ENCODE measurements at regions not wholly inside any gene's neighbourhood (a gene's known extent, or its start where the extent isn't known, plus 50 kb on each side); places are given as distances from the start of the nearest gene placed in this dataset.
"Not testable (repeated sequence)": the region's sequence is repeated elsewhere in the genome, so short reads cannot be mapped to it uniquely, and the experiment has no call there.

DNA sequence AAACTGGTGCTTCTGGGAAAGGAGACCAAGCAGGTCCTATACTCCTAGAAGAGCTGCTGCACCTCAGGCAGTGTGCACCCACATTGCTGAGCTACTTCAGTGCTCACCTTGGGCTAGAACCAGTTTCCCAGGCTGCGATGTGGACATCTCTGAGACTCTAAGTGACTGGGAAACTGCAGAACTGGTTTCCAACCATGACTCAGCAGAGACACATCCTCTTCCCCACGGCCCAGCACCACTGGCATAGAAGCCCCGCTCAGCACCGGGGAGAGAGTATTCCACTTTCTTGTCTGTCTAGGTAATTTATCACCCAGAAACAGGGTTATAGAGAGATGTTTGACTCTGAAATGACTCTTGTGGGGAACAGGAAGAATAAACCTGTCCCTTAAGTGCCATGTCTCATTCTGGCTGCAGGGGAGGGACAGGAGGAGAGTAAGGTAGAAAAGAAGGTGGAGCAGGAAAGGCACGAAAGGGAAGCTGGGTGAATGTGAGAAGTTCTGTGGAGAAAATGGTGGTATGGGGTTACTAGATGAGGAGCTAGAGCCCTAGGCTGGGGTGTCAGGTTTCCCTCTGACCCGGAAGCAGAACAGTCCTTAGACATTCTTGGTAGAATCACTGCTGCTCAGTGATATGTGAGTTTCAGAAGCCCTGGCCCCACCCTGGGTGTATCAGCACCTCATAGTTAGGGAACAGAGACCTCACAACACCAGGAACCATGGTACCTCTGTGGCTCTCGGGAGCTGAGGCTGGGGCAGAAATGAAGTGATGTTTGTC, 340.4 kb upstream of the NCAM1 start:
- no peak overlapping the region for H3K4me3 ChIP-seq (ENCODE audit: low read length)
- TF ChIP-seq, protein P1, sequence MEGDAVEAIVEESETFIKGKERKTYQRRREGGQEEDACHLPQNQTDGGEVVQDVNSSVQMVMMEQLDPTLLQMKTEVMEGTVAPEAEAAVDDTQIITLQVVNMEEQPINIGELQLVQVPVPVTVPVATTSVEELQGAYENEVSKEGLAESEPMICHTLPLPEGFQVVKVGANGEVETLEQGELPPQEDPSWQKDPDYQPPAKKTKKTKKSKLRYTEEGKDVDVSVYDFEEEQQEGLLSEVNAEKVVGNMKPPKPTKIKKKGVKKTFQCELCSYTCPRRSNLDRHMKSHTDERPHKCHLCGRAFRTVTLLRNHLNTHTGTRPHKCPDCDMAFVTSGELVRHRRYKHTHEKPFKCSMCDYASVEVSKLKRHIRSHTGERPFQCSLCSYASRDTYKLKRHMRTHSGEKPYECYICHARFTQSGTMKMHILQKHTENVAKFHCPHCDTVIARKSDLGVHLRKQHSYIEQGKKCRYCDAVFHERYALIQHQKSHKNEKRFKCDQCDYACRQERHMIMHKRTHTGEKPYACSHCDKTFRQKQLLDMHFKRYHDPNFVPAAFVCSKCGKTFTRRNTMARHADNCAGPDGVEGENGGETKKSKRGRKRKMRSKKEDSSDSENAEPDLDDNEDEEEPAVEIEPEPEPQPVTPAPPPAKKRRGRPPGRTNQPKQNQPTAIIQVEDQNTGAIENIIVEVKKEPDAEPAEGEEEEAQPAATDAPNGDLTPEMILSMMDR (conservative IDR thresholded peaks at IDR 0.05; ENCODE audit: low read length): no peak
- no peak for DNase-seq (ENCODE audit: low read depth)

DNA sequence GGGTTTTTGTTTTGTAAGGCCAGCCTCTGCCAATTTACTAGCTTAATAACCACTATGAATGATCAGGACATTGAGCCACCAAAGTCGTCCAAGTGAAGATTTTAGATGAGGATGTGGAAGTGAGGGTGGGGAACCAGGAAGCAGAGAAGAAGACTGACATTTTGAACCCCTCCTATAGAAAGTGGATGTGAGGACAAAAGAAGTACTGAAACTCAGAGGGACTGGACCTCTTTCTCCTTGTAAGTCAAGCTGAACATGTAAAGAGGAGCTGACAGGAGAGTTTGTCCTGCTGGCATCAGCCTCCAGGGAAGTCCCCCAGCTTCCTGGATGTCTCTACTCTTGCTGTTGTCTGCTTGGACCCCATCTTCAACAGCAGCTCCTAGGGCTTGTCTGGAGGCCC, 338.2 kb upstream of the NCAM1 start:
- no peak overlapping the region for H3K4me3 ChIP-seq (ENCODE audit: low read length)
- no peak for DNase-seq (ENCODE audit: low read depth)
- TF ChIP-seq, protein P1 (conservative IDR thresholded peaks at IDR 0.05; ENCODE audit: low read length): no peak

DNA sequence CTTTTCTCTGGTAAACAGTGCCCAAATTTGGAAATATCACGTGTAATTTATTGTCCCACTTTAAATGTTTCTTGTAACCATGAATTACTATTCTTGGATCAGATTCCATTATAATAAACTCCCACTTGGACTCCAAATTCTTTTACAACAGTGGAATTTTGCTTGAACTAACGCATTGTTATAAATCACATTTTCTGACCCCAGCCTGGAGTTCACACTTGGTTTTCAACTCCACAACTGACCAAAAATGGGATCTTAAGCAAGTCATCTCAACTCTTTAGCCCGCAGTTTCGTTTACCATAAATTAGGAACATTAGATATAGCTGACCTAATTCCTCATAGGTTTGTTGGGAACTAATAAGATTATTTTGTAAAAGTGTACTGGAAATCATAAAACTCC, 336.8 kb upstream of the NCAM1 start:
- no peak for DNase-seq (ENCODE audit: low read depth)
- no peak overlapping the region for H3K4me3 ChIP-seq (ENCODE audit: low read length)
- TF ChIP-seq, protein P1 (conservative IDR thresholded peaks at IDR 0.05; ENCODE audit: low read length): no peak

DNA sequence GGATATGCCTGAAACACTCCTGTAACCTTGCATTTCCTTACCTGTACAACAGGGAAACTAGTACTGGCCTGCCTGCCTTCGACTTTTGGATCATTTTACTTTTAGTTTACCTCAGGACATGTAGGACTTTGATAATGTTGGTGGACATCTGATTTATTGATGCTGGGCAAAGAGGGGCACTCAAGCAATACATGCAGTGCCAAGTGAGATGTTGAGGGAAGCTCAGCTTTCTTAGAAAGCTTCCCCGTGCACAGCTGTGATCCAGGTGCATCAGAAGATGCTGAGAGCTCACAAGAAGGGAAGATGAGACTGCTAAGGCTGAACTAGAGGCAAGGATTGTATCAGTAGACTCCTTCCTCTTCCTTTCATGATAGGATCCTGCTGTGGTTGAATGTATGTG, 336.2 kb upstream of the NCAM1 start:
- not testable (repeated sequence) for DNase-seq (ENCODE audit: low read depth); H3K4me3 ChIP-seq (ENCODE audit: low read length)

DNA sequence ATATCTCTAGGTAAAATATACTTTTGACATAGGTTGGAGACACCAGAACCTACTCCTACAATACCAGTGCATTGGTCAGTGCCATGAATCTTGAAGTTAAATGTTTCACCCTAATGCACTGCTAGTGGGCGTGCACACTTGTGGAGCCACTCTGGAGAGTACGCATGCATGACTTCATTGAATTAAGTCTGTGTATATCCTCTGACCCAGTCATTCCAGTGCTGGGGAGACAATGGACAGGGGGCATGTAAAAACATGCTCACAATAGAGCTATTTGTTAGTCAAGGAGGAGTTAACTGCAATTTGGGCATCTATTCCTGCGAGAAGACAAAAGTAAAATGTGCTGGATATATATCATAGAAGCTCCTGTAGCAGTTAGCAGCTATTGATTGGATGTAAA, 335.4 kb upstream of the NCAM1 start:
- DNase-seq (ENCODE audit: low read depth): no peak
- TF ChIP-seq, protein P1 (conservative IDR thresholded peaks at IDR 0.05; ENCODE audit: low read length): no peak
- H3K4me3 ChIP-seq (ENCODE audit: low read length): no peak overlapping the region

DNA sequence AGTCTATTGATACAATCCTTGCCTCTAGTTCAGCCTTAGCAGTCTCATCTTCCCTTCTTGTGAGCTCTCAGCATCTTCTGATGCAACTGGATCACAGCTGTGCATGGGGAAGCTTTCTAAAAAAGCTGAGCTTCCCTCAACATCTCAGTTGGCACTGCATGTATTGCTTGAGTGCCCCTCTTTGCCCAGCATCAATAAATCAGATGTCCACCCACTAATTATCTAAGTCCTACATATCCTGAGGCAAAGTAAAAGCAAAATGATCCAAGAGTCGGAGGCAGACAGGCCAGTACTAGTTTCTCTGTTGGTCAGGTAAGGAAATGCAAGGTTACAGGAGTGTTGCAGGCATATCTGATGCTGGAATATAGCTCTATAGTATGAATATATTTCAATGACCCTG, 334.5 kb upstream of the NCAM1 start:
- H3K4me3 ChIP-seq (ENCODE audit: low read length): no peak overlapping the region
- DNase-seq (ENCODE audit: low read depth): no peak
- TF ChIP-seq, protein P1 (conservative IDR thresholded peaks at IDR 0.05; ENCODE audit: low read length): no peak

DNA sequence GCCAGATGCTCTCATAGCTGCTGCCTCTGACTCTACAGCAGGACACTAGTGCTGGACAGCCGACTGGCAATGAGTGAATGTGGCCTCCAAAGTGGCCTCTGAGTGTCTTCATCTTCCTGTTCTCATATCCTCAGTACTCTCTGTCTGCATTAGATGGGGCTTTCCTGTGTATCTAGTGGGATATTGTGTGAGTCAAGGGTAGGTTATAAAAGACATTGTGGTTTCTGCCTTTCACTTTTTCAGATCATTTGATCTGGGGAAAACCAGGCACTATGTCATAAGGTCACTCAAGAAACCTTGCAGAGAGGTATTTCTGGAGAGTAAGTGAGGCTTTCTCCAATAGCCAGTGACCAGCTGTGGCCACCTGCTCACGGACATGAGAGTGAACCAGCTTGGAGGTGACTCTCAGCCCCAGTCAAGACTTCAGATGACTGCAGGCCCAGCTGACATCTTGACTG, 333.6 kb upstream of the NCAM1 start:
- DNase-seq (ENCODE audit: low read depth): no peak
- no peak overlapping the region for H3K4me3 ChIP-seq (ENCODE audit: low read length)
- TF ChIP-seq, protein P1 (conservative IDR thresholded peaks at IDR 0.05; ENCODE audit: low read length): no peak

Data from AG10803 (cell line).